DND-41 (cell line): ENCODE measurements at regions not wholly inside any gene's neighbourhood (a gene's known extent, or its start where the extent isn't known, plus 50 kb on each side); places are given as distances from the start of the nearest gene placed in this dataset.

Source experiments
- ATAC-seq: fragments of 200-7000 bp; cut with Tn5 transposase; 3 replicates; pipeline ENCODE4 v1.9.1; 2021; ENCODE audit warnings: low read depth; ENCODE audit not compliant: insufficient read depth
- DNase-seq: peaks from one replicate; pipeline ENCODE4 v3.0.0-alpha.2; 2020
- H2AFZ ChIP-seq: 2 replicates; pipeline ENCODE4 v1.6.0; 2012; ENCODE audit warnings: low read depth, low read length
- H3K27ac ChIP-seq: 2 replicates; pipeline ENCODE4 v1.5.1; 2012; ENCODE audit warnings: low read length, inconsistent platforms
- H3K27me3 ChIP-seq: fragments of 200-600 bp; sonication (generic); 2 replicates; pipeline ENCODE4 v1.6.0; 2012; ENCODE audit warnings: low read length, mild to moderate bottlenecking, inconsistent platforms; ENCODE audit not compliant: insufficient read depth, poor library complexity
- H3K36me3 ChIP-seq: 2 replicates; pipeline ENCODE4 v1.5.1; 2012; ENCODE audit warnings: low read length, inconsistent platforms; ENCODE audit not compliant: insufficient read depth
- H3K4me1 ChIP-seq: 2 replicates; pipeline ENCODE4 v1.5.1; 2012; ENCODE audit warnings: mild to moderate bottlenecking, low read length; ENCODE audit not compliant: insufficient read depth
- H3K4me2 ChIP-seq: 2 replicates; pipeline ENCODE4 v1.6.0; 2012; ENCODE audit warnings: mild to moderate bottlenecking, moderate library complexity, low read length, inconsistent platforms; ENCODE audit not compliant: insufficient read depth
- H3K4me3 ChIP-seq, 2 experiments: fragments of 200-600 bp in 1 of 2; shearing (Covaris generic) in 1 of 2; 2 replicates each; pipeline ENCODE4 v1.5.1; 2012 to 2016; ENCODE audit warnings: inconsistent platforms in 2 of 2, low read length in 2 of 2, mild to moderate bottlenecking in 2 of 2, low read depth in 1 of 2, moderate library complexity in 1 of 2
- H3K79me2 ChIP-seq: 2 replicates; pipeline ENCODE4 v1.6.0; 2012; ENCODE audit warnings: low read length, inconsistent platforms; ENCODE audit not compliant: insufficient read depth
- H3K9ac ChIP-seq: 2 replicates; pipeline ENCODE4 v1.6.0; 2012; ENCODE audit warnings: low read depth, mild to moderate bottlenecking, inconsistent platforms, low read length, moderate library complexity
- H3K9me3 ChIP-seq: 2 replicates; pipeline ENCODE4 v1.5.1; 2012; ENCODE audit warnings: low read length, moderate library complexity, mild to moderate bottlenecking, inconsistent platforms; ENCODE audit not compliant: insufficient read depth, severe bottlenecking
- H4K20me1 ChIP-seq: 2 replicates; pipeline ENCODE4 v1.6.0; 2012; ENCODE audit warnings: low read length; ENCODE audit not compliant: insufficient read depth
- CTCF ChIP-seq: IDR thresholded peaks from 2 replicates; pipeline ENCODE4 v1.5.1; 2012; ENCODE audit warnings: borderline replicate concordance, low read length, moderate library complexity, mild to moderate bottlenecking; ENCODE audit not compliant: poor library complexity, severe bottlenecking; ENCODE audit errors: extremely low read depth
- EZH2 ChIP-seq: IDR thresholded peaks from 3 replicates; pipeline ENCODE4 v1.6.1; 2012; ENCODE audit warnings: borderline replicate concordance, low read depth, mild to moderate bottlenecking, moderate library complexity, low read length, inconsistent platforms; ENCODE audit not compliant: severe bottlenecking

GRCh38 chr6:129929433-129929832 lies 68.3 kb upstream of the TMEM244 start:
- H2AFZ ChIP-seq: no peak overlapping the region
- ATAC-seq (no peak), DNase-seq (no peak)
- no peak overlapping the region for H3K4me3 ChIP-seq
- H3K4me2 ChIP-seq: no peak overlapping the region
- H3K79me2 ChIP-seq: no peaks in the 10 kb centered on the region
- H3K27me3 ChIP-seq: no peaks in the 10 kb centered on the region
- H3K9me3 ChIP-seq: no peaks in the 10 kb centered on the region
- H3K4me1 ChIP-seq: no peaks in the 10 kb centered on the region
- no peak overlapping the region for H3K27ac ChIP-seq
- no peak for TF ChIP-seq EZH2
- TF ChIP-seq CTCF: no peak
- H3K36me3 ChIP-seq: no peaks in the 10 kb centered on the region
- no peaks in the 10 kb centered on the region for H4K20me1 ChIP-seq
- no peak overlapping the region for H3K9ac ChIP-seq

GRCh38 chr6:129923530-129924250 lies 62.6 kb upstream of the TMEM244 start:
- Histone ChIP-seq H3K4me1 (no peaks in the 10 kb centered on the region), H3K27me3 (no peaks in the 10 kb centered on the region), H3K4me2 (no peak overlapping the region), H3K36me3 (no peaks in the 10 kb centered on the region), H3K79me2 (no peaks in the 10 kb centered on the region), H3K9ac (no peak overlapping the region), H3K27ac (no peak overlapping the region), H4K20me1 (no peaks in the 10 kb centered on the region), H3K9me3 (no peaks in the 10 kb centered on the region), H2AFZ (no peak overlapping the region), H3K4me3 (no peak overlapping the region)
- no peak for DNase-seq
- TF ChIP-seq EZH2 (no peak), CTCF (no peak)
- no peak for ATAC-seq

- Histone ChIP-seq H3K36me3 (no peaks in the 10 kb centered on the region), H3K4me1 (no peaks in the 10 kb centered on the region), H3K79me2 (no peaks in the 10 kb centered on the region), H3K27me3 (no peaks in the 10 kb centered on the region), H3K9me3 (no peaks in the 10 kb centered on the region), H4K20me1 (no peaks in the 10 kb centered on the region), H3K4me2 (no peak overlapping the region), H3K9ac (no peak overlapping the region), H2AFZ (no peak overlapping the region), H3K27ac (no peak overlapping the region), H3K4me3 (no peak overlapping the region)
- TF ChIP-seq CTCF (no peak), EZH2 (no peak)
- DNase-seq: no peak
- no peak for ATAC-seq
Measured at GRCh38 chr6:129921169-129921817, 60.2 kb upstream of the TMEM244 start.
